ENCODE measurements at regions not wholly inside any gene's neighbourhood (a gene's known extent, or its start where the extent isn't known, plus 50 kb on each side); places are given as distances from the start of the nearest gene placed in this dataset.

DNA sequence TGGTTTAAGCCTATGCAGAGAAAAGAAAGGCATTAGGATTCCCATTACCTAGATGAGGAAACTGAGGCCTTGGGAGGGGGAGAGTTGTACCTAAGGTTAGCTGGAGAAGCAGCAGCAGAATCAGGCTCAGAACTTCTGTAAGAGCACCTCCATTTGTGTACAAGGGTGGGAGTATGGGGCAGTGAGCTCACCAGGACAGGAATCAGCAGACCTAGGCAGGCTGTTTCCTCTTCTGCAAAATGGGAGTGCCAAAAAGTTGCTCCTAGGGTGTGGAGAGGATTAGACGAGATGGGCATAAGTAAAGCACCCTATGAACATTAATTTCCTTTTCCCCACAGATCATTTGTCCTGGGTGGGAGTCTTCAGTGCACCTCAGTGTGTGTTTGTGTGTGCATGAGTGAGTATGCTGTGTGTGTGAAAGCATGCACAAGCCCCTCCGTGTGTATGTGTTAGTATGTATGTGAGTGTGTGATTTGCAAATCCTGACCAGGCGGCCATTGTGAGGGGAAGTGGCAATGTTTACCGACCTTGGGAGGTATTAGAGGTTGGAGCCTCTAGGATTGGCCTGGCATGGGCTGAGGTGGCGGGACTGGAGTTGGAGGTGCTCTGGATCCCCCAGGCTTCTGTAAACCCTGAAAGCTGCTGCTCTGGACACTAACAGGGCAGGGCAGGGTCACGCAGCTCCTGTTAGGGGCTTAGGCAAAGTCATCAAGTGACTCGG is 78.8 kb downstream of the VEGFA start:
- no peak for TF ChIP-seq EZH2 (IDR thresholded peaks at IDR 0.05; ENCODE audit: borderline replicate concordance, low read depth, low read length, severe bottlenecking)
- TF ChIP-seq, protein P1, sequence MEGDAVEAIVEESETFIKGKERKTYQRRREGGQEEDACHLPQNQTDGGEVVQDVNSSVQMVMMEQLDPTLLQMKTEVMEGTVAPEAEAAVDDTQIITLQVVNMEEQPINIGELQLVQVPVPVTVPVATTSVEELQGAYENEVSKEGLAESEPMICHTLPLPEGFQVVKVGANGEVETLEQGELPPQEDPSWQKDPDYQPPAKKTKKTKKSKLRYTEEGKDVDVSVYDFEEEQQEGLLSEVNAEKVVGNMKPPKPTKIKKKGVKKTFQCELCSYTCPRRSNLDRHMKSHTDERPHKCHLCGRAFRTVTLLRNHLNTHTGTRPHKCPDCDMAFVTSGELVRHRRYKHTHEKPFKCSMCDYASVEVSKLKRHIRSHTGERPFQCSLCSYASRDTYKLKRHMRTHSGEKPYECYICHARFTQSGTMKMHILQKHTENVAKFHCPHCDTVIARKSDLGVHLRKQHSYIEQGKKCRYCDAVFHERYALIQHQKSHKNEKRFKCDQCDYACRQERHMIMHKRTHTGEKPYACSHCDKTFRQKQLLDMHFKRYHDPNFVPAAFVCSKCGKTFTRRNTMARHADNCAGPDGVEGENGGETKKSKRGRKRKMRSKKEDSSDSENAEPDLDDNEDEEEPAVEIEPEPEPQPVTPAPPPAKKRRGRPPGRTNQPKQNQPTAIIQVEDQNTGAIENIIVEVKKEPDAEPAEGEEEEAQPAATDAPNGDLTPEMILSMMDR (IDR thresholded peaks at IDR 0.05; ENCODE audit: borderline replicate concordance, extremely low read depth, low read length, poor library complexity, severe bottlenecking): no peak

Data from DND-41 (cell line).